H9 (cell line): ENCODE measurements at regions not wholly inside any gene's neighbourhood (a gene's known extent, or its start where the extent isn't known, plus 50 kb on each side); places are given as distances from the start of the nearest gene placed in this dataset.

Experiments
- DNase-seq: peaks from one replicate; pipeline ENCODE4 v3.0.0-alpha.2; 2017
- H2AFZ ChIP-seq: one replicate; pipeline ENCODE4 v1.6.1; 2013; ENCODE audit warnings: mild to moderate bottlenecking, low read length, control low read depth, moderate library complexity
- H2AK5ac ChIP-seq: 2 replicates; pipeline ENCODE4 v1.6.1; 2013; ENCODE audit warnings: low read length, control low read depth, mixed read lengths; ENCODE audit not compliant: insufficient read length
- H2BK120ac ChIP-seq: one replicate; pipeline ENCODE4 v1.6.1; 2013; ENCODE audit warnings: low read depth, mild to moderate bottlenecking, low read length, control low read depth, inconsistent platforms; ENCODE audit not compliant: poor library complexity, severe bottlenecking
- H2BK12ac ChIP-seq: 2 replicates; pipeline ENCODE4 v1.6.1; 2013; ENCODE audit warnings: low read length, control low read depth, mixed read lengths, low read depth; ENCODE audit not compliant: insufficient read length
- H2BK15ac ChIP-seq: 2 replicates; pipeline ENCODE4 v1.6.1; 2013; ENCODE audit warnings: low read depth, low read length, control low read depth
- H2BK20ac ChIP-seq: one replicate; pipeline ENCODE4 v1.6.1; 2013; ENCODE audit warnings: low read depth, mild to moderate bottlenecking, low read length, control low read depth, inconsistent platforms; ENCODE audit not compliant: poor library complexity, severe bottlenecking
- H2BK5ac ChIP-seq: 2 replicates; pipeline ENCODE4 v1.6.1; 2013; ENCODE audit warnings: low read length, control low read depth, mixed read lengths; ENCODE audit not compliant: insufficient read length
- H3K14ac ChIP-seq: 2 replicates; pipeline ENCODE4 v1.6.1; 2013; ENCODE audit warnings: low read length, control low read depth; ENCODE audit not compliant: insufficient read depth
- H3K18ac ChIP-seq: 2 replicates; pipeline ENCODE4 v1.6.1; 2013; ENCODE audit warnings: low read depth, mild to moderate bottlenecking, mixed read lengths, low read length, control low read depth; ENCODE audit not compliant: insufficient read length
- H3K23ac ChIP-seq: 2 replicates; pipeline ENCODE4 v1.6.1; 2013; ENCODE audit warnings: low read length, control low read depth, mixed read lengths, low read depth; ENCODE audit not compliant: insufficient read length
- H3K23me2 ChIP-seq: 2 replicates; pipeline ENCODE4 v1.6.1; 2013; ENCODE audit warnings: low read depth, mild to moderate bottlenecking, mixed read lengths, low read length, control low read depth; ENCODE audit not compliant: insufficient read length, poor library complexity, severe bottlenecking
- H3K27ac ChIP-seq: 2 replicates; pipeline ENCODE4 v1.5.1; 2013; ENCODE audit warnings: low read length, control low read depth, mixed read lengths, low read depth; ENCODE audit not compliant: insufficient read length
- H3K27me3 ChIP-seq: 2 replicates; pipeline ENCODE4 v1.6.1; 2013; ENCODE audit warnings: low read length, control low read depth, inconsistent platforms; ENCODE audit not compliant: insufficient read depth
- H3K4ac ChIP-seq: 2 replicates; pipeline ENCODE4 v1.6.1; 2013; ENCODE audit warnings: low read depth, mild to moderate bottlenecking, control low read depth, inconsistent platforms, low read length, moderate library complexity
- H3K4me1 ChIP-seq: 2 replicates; pipeline ENCODE4 v1.6.1; 2013; ENCODE audit warnings: low read length, control low read depth, inconsistent platforms; ENCODE audit not compliant: insufficient read depth
- H3K4me2 ChIP-seq: 2 replicates; pipeline ENCODE4 v1.6.1; 2013; ENCODE audit warnings: low read length, control low read depth, mixed read lengths; ENCODE audit not compliant: insufficient read length, insufficient read depth
- H3K56ac ChIP-seq: 2 replicates; pipeline ENCODE4 v1.6.1; 2013; ENCODE audit warnings: low read depth, mild to moderate bottlenecking, mixed read lengths, low read length, control low read depth; ENCODE audit not compliant: insufficient read length
- H3K79me1 ChIP-seq: 2 replicates; pipeline ENCODE4 v1.6.1; 2013; ENCODE audit warnings: low read depth, mild to moderate bottlenecking, moderate library complexity, low read length, control low read depth, inconsistent platforms; ENCODE audit not compliant: insufficient read depth, poor library complexity, severe bottlenecking
- H3K79me2 ChIP-seq: 2 replicates; pipeline ENCODE4 v1.6.1; 2013; ENCODE audit warnings: low read length, control low read depth, inconsistent platforms; ENCODE audit not compliant: insufficient read depth
- H3K9ac ChIP-seq: 2 replicates; pipeline ENCODE4 v1.6.1; 2013; ENCODE audit warnings: low read length, control low read depth, mixed read lengths; ENCODE audit not compliant: insufficient read length; ENCODE audit errors: extremely low read depth
- H3K9me3 ChIP-seq: one replicate; pipeline ENCODE4 v1.6.1; 2013; ENCODE audit warnings: low read depth, low read length, inconsistent platforms; ENCODE audit not compliant: control insufficient read depth
- H3T11ph ChIP-seq: one replicate; pipeline ENCODE4 v1.6.1; 2013; ENCODE audit warnings: mild to moderate bottlenecking, low read length, control low read depth, inconsistent platforms
- H4K20me1 ChIP-seq: one replicate; pipeline ENCODE4 v1.6.1; 2013; ENCODE audit not compliant: control insufficient read depth, insufficient read length, insufficient read depth
- H4K5ac ChIP-seq: 2 replicates; pipeline ENCODE4 v1.6.1; 2013; ENCODE audit warnings: low read depth, mild to moderate bottlenecking, mixed read lengths, low read length, control low read depth; ENCODE audit not compliant: insufficient read length
- H4K8ac ChIP-seq: replicated peaks from 2 replicates; pipeline ENCODE4 v1.6.1; 2013; ENCODE audit warnings: low read length, control low read depth, mixed read lengths, low read depth; ENCODE audit not compliant: insufficient read length
- H4K91ac ChIP-seq: 2 replicates; pipeline ENCODE4 v1.6.1; 2013; ENCODE audit warnings: low read depth, mild to moderate bottlenecking, moderate library complexity, mixed read lengths, low read length, control low read depth; ENCODE audit not compliant: insufficient read length
- H3K27ac Mint-ChIP-seq, 3 experiments: 2 replicates in 2 of 3; 3 replicates in 1 of 3; pipeline ENCODE4 v1.8.0; 2020 to 2021; ENCODE audit warnings: mixed read lengths in 3 of 3, mild to moderate bottlenecking in 1 of 3, moderate library complexity in 1 of 3
- H3K27me3 Mint-ChIP-seq: 2 replicates; pipeline ENCODE4 v1.8.0; 2021; ENCODE audit warnings: low read depth, mild to moderate bottlenecking, moderate library complexity, mixed read lengths
- H3K36me3 Mint-ChIP-seq, 3 experiments: 2 replicates in 2 of 3; 3 replicates in 1 of 3; pipeline ENCODE4 v1.8.0; 2020 to 2021; ENCODE audit warnings: low read depth in 3 of 3, mixed read lengths in 3 of 3; ENCODE audit not compliant: insufficient read depth in 1 of 3
- H3K4me1 Mint-ChIP-seq, 2 experiments: 2 replicates each; pipeline ENCODE4 v1.8.0; 2020; ENCODE audit warnings: mixed read lengths in 2 of 2
- H3K4me3 Mint-ChIP-seq, 2 experiments: 2 replicates in 1 of 2; 3 replicates in 1 of 2; pipeline ENCODE4 v1.8.0; 2020 to 2021; ENCODE audit warnings: mild to moderate bottlenecking in 2 of 2, mixed read lengths in 2 of 2, moderate library complexity in 1 of 2
- H3K9me3 Mint-ChIP-seq, 2 experiments: 2 replicates in 1 of 2; 3 replicates in 1 of 2; pipeline ENCODE4 v1.8.0; 2020; ENCODE audit warnings: mild to moderate bottlenecking in 2 of 2, mixed read lengths in 2 of 2, moderate library complexity in 1 of 2
- CTCF ChIP-seq: fragments of 200-600 bp; sonication (generic); conservative IDR thresholded peaks from 3 replicates; pipeline ENCODE4 v1.8.0; 2021; ENCODE audit warnings: antibody characterized with exemption, mild to moderate bottlenecking
- WGBS: extraction: QIAGEN DNeasy Blood & Tissue Kit; methylation state at CpG from one replicate; pipeline ENCODE4 v1.1.7; 2013; ENCODE audit warnings: missing lambda C conversion rate, low lambda C conversion rate, mixed read lengths; ENCODE audit not compliant: insufficient read length; ENCODE audit errors: extremely low coverage; 5-methylcytosine and 5-hydroxymethylcytosine counted together

GRCh38 chr10:78700816-78701520 lies 367.8 kb upstream of the ZMIZ1 start:
- no peak overlapping the region for H4K91ac ChIP-seq
- no CpG with 5 or more reads among the region's 2 CpGs for WGBS
- Mint-ChIP-seq H3K4me1 (no peaks in the 10 kb centered on the region), H3K27ac (no peak overlapping the region; a peak in 1 of 7 replicates), H3K27me3 (peaks cover 10% of the 10 kb centered on the region), H3K9me3 (no peaks in the 10 kb centered on the region), H3K4me3 (no peak overlapping the region), H3K36me3 (no peaks in the 10 kb centered on the region)
- DNase-seq = no peak
- no peak overlapping the region for H2BK12ac ChIP-seq
- no peak overlapping the region for H2BK15ac ChIP-seq
- H3K56ac ChIP-seq = no peak overlapping the region
- H3K27me3 ChIP-seq = no peaks in the 10 kb centered on the region
- no peak overlapping the region for H3K18ac ChIP-seq
- H3K4ac ChIP-seq = no peak overlapping the region
- no peak overlapping the region for H3K27ac ChIP-seq
- H3K14ac ChIP-seq = no peak overlapping the region
- no peaks in the 10 kb centered on the region for H4K20me1 ChIP-seq
- H3K79me2 ChIP-seq = no peaks in the 10 kb centered on the region
- no peak overlapping the region for H2BK20ac ChIP-seq
- TF ChIP-seq CTCF = no peak
- no peaks in the 10 kb centered on the region for H3K23me2 ChIP-seq
- no peaks in the 10 kb centered on the region for H3K9me3 ChIP-seq
- H3K23ac ChIP-seq = no peak overlapping the region
- H3K9ac ChIP-seq = no peak overlapping the region
- H2BK120ac ChIP-seq = no peak overlapping the region
- H2AK5ac ChIP-seq = no peak overlapping the region
- no peaks in the 10 kb centered on the region for H3K79me1 ChIP-seq
- no peak overlapping the region for H3K4me2 ChIP-seq
- H4K8ac ChIP-seq = no peak overlapping the region
- H4K5ac ChIP-seq = no peak overlapping the region
- no peaks in the 10 kb centered on the region for H3K4me1 ChIP-seq
- no peak overlapping the region for H2BK5ac ChIP-seq
- no peak overlapping the region for H3T11ph ChIP-seq
- no peak overlapping the region for H2AFZ ChIP-seq
